ENCODE measurements at regions not wholly inside any gene's neighbourhood (a gene's known extent, or its start where the extent isn't known, plus 50 kb on each side); places are given as distances from the start of the nearest gene placed in this dataset.

DNA sequence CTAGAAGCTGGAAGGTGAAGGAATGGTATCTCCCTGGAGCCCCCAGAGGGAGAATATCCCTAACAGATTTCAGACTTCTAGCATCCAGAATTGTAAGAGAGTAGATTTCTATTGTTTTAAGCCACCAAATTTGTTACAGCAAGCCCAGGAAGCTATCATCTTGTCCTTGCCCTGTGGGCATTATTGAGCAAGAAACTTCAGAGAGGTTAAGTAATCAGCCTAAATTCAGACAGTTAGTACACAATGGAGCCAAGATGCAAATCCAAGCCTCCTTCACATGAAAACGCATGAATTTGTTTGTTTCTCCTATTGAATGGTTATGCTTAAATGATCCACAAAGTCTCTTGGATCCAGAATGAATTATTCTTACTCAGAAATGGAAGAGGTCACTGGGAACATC lies 55.2 kb upstream of the TRIB2 start:
- TF ChIP-seq, protein P1, sequence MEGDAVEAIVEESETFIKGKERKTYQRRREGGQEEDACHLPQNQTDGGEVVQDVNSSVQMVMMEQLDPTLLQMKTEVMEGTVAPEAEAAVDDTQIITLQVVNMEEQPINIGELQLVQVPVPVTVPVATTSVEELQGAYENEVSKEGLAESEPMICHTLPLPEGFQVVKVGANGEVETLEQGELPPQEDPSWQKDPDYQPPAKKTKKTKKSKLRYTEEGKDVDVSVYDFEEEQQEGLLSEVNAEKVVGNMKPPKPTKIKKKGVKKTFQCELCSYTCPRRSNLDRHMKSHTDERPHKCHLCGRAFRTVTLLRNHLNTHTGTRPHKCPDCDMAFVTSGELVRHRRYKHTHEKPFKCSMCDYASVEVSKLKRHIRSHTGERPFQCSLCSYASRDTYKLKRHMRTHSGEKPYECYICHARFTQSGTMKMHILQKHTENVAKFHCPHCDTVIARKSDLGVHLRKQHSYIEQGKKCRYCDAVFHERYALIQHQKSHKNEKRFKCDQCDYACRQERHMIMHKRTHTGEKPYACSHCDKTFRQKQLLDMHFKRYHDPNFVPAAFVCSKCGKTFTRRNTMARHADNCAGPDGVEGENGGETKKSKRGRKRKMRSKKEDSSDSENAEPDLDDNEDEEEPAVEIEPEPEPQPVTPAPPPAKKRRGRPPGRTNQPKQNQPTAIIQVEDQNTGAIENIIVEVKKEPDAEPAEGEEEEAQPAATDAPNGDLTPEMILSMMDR (IDR thresholded peaks at IDR 0.05; ENCODE audit: low read depth, low read length, poor library complexity, severe bottlenecking): no peak
- no peak for TF ChIP-seq EZH2phosphoT487 (IDR thresholded peaks at IDR 0.05; ENCODE audit: borderline replicate concordance, low read length)
